Activated CD8-positive, alpha-beta T cell treated with anti-CD3 and anti-CD28 coated beads for 36 hours (primary cell): ENCODE measurements at regions not wholly inside any gene's neighbourhood (a gene's known extent, or its start where the extent isn't known, plus 50 kb on each side); places are given as distances from the start of the nearest gene placed in this dataset.

Source experiments
- ATAC-seq: fragments of 200-7000 bp; cut with Tn5 transposase; one replicate; pipeline ENCODE4 v1.10.0; 2021; ENCODE audit warnings: mild to moderate bottlenecking, moderate library complexity
- CTCF ChIA-PET: fragments of 350-600 bp; sonication (Branson Sonifier 250); formaldehyde crosslinking; loops from one replicate; lab custom pipeline; 2021; ENCODE audit warnings: antibody characterized with exemption; lab: Charles Lee
- POLR2A ChIA-PET: fragments of 350-600 bp; sonication (Branson Sonifier 250); formaldehyde crosslinking; loops from one replicate; lab custom pipeline; 2021; ENCODE audit warnings: antibody characterized with exemption; lab: Charles Lee
- DNase-seq: peaks from one replicate; pipeline ENCODE4 v3.0.0-alpha.2; 2020
- H3K27ac Mint-ChIP-seq: one replicate; pipeline ENCODE4 v1.8.0; 2021; ENCODE audit warnings: mild to moderate bottlenecking, mixed read lengths
- H3K27me3 Mint-ChIP-seq: one replicate; pipeline ENCODE4 v1.8.0; 2021; ENCODE audit warnings: mixed read lengths
- H3K36me3 Mint-ChIP-seq: one replicate; pipeline ENCODE4 v1.8.0; 2021; ENCODE audit warnings: low read depth, mixed read lengths
- H3K4me1 Mint-ChIP-seq: one replicate; pipeline ENCODE4 v1.8.0; 2021; ENCODE audit warnings: low read depth, mixed read lengths
- H3K4me3 Mint-ChIP-seq: one replicate; pipeline ENCODE4 v1.8.0; 2021; ENCODE audit warnings: mild to moderate bottlenecking, moderate library complexity, mixed read lengths
- H3K9me3 Mint-ChIP-seq: one replicate; pipeline ENCODE4 v1.8.0; 2021; ENCODE audit warnings: mixed read lengths
- intact Hi-C: fragments of 100-400 bp; cut with micrococcal nuclease; formaldehyde crosslinking; loops from one replicate; pipeline ENCODE4 v1.10.0; 2022
- TF ChIP-seq, protein P1 (sequence below): fragments of 200-600 bp; IDR thresholded peaks from one replicate; pipeline ENCODE4 v1.8.0; 2022; ENCODE audit warnings: antibody characterized with exemption, mild to moderate bottlenecking

- DNase-seq: no peak
- ChIA-PET POLR2A (no interaction called here), CTCF (no interaction called here)
- no peak overlapping the region for H3K27ac Mint-ChIP-seq
- TF ChIP-seq, protein P1, sequence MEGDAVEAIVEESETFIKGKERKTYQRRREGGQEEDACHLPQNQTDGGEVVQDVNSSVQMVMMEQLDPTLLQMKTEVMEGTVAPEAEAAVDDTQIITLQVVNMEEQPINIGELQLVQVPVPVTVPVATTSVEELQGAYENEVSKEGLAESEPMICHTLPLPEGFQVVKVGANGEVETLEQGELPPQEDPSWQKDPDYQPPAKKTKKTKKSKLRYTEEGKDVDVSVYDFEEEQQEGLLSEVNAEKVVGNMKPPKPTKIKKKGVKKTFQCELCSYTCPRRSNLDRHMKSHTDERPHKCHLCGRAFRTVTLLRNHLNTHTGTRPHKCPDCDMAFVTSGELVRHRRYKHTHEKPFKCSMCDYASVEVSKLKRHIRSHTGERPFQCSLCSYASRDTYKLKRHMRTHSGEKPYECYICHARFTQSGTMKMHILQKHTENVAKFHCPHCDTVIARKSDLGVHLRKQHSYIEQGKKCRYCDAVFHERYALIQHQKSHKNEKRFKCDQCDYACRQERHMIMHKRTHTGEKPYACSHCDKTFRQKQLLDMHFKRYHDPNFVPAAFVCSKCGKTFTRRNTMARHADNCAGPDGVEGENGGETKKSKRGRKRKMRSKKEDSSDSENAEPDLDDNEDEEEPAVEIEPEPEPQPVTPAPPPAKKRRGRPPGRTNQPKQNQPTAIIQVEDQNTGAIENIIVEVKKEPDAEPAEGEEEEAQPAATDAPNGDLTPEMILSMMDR: no peak
- no peak for ATAC-seq
- no peaks in the 10 kb centered on the region for H3K36me3 Mint-ChIP-seq
- no peaks in the 10 kb centered on the region for H3K27me3 Mint-ChIP-seq
- H3K9me3 Mint-ChIP-seq: peaks cover 4% of the 10 kb centered on the region
- no peaks in the 10 kb centered on the region for H3K4me1 Mint-ChIP-seq
- intact Hi-C loops: no loop called here
- H3K4me3 Mint-ChIP-seq: no peak overlapping the region
These were observed 759.1 kb downstream of the PRELID2 start for GRCh38 chr5:145076040-145076439.

DNA sequence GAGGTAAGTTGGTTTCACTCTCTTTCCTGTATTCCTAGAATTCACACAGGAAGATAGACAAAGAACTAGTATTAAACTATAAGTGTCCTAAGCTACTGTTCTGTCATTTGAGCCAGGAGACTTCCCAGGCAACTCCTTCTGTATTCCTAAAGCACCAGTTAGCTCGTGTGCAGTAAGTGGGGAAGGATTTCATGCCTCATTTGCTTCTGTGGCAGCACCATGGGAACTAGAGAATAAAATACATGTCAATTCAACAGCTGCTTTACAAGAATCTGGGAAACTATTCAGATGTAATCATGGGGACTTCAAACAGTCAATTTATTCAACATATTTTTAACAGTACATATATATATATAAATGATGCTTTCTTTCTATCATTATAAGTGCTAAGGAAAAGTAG, 762.3 kb downstream of the PRELID2 start:
- Mint-ChIP-seq H3K9me3 (peaks cover 7% of the 10 kb centered on the region), H3K36me3 (no peaks in the 10 kb centered on the region), H3K4me3 (no peak overlapping the region), H3K4me1 (no peaks in the 10 kb centered on the region), H3K27ac (no peak overlapping the region), H3K27me3 (no peaks in the 10 kb centered on the region)
- intact Hi-C loops: no loop called here
- DNase-seq: no peak
- TF ChIP-seq, protein P1: no peak
- ChIA-PET CTCF (no interaction called here), POLR2A (no interaction called here)
- no peak for ATAC-seq

GRCh38 chr5:145068721-145069120, 766.4 kb downstream of the PRELID2 start:
- Mint-ChIP-seq H3K27me3 (no peaks in the 10 kb centered on the region), H3K27ac (no peak overlapping the region), H3K36me3 (no peaks in the 10 kb centered on the region), H3K9me3 (peaks cover 5% of the 10 kb centered on the region), H3K4me3 (no peak overlapping the region), H3K4me1 (no peaks in the 10 kb centered on the region)
- CTCF ChIA-PET: no interaction called here
- POLR2A ChIA-PET: no interaction called here
- ATAC-seq (no peak), DNase-seq (no peak)
- intact Hi-C loops: no loop called here
- TF ChIP-seq, protein P1: no peak

DNA sequence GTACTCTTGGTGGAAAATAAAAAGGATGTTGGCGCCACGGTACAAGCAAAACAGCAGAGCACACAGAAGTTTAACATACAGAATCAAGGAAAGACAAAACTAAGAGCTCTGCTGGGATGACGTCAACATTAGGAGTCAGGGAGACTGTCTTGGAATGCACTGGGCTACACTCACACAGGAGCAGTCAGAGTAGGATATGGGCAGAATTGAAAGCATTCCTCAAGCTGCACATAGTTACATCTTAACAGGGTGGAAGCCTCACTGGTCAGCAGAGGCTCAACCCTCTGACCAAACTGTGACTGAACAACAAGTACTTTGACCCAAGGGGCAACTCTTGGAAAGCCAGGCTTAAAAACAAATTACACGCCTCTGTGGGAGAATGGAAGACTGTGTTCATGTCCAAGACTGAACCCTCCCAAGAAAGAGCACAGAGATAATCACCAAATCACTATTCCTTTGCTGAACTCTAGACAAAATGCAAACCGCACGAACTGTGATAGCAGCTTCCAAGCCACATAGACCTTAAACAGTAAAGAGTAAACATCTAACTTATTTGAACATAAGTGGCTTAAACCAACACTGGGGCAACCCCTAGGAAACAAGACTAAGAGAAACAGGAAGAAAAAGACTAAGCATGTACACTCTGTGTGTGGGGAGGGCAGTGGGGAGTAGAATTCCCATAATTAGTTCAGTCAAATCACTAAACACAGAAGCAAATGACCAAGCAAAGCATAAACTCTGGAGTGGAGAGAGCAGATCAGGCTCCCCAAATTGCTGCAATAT, 772.7 kb downstream of the PRELID2 start:
- ChIA-PET POLR2A (no interaction called here), CTCF (no interaction called here)
- Mint-ChIP-seq H3K9me3 (peaks cover 3% of the 10 kb centered on the region), H3K4me3 (no peak overlapping the region), H3K27me3 (no peaks in the 10 kb centered on the region), H3K4me1 (no peaks in the 10 kb centered on the region), H3K36me3 (no peaks in the 10 kb centered on the region), H3K27ac (no peak overlapping the region)
- TF ChIP-seq, protein P1: no peak
- intact Hi-C loops: no loop called here
- ATAC-seq (no peak), DNase-seq (no peak)

GRCh38 chr5:145056800-145057199, 778.3 kb downstream of the PRELID2 start:
- H3K36me3 Mint-ChIP-seq: no peaks in the 10 kb centered on the region
- intact Hi-C loops: no loop called here

More at GRCh38 chr5:145056800-145057199, 778.3 kb downstream of the PRELID2 start:
- DNase-seq (no peak), ATAC-seq (peak; percentile 30)
- H3K4me1 Mint-ChIP-seq: no peaks in the 10 kb centered on the region
- no peak overlapping the region for H3K27ac Mint-ChIP-seq
- ChIA-PET CTCF (no interaction called here), POLR2A (no interaction called here)
- TF ChIP-seq, protein P1: no peak
- H3K4me3 Mint-ChIP-seq: no peak overlapping the region
- H3K9me3 Mint-ChIP-seq: no peaks in the 10 kb centered on the region
- H3K27me3 Mint-ChIP-seq: no peaks in the 10 kb centered on the region
